ENCODE measurements at regions not wholly inside any gene's neighbourhood (a gene's known extent, or its start where the extent isn't known, plus 50 kb on each side); places are given as distances from the start of the nearest gene placed in this dataset.
"Not testable (repeated sequence)": the region's sequence is repeated elsewhere in the genome, so short reads cannot be mapped to it uniquely, and the experiment has no call there.

DNA sequence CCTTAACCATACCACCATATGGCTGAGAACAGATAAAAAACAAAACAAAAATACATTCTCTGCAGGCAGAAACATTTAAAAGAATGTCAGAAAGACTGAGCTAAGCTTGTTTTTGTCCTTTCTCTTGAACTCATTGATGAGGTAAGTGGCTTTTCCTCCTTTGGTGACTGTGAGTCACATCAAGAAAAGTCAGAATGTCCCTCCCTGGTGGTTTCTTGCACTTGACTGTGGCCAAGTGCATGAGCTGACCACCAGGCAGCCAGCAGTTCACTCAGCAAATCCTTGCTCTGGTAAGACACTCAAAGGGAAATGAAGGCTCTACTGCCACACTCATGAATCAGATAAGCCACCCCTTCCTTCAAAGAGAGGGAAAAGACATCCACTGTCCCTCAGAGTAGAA, 970.9 kb downstream of the TAF11L14 start:
- H3K9me3 Mint-ChIP-seq = no peaks in the 10 kb centered on the region
- H3K27me3 Mint-ChIP-seq = no peaks in the 10 kb centered on the region
- TF ChIP-seq, protein P1, sequence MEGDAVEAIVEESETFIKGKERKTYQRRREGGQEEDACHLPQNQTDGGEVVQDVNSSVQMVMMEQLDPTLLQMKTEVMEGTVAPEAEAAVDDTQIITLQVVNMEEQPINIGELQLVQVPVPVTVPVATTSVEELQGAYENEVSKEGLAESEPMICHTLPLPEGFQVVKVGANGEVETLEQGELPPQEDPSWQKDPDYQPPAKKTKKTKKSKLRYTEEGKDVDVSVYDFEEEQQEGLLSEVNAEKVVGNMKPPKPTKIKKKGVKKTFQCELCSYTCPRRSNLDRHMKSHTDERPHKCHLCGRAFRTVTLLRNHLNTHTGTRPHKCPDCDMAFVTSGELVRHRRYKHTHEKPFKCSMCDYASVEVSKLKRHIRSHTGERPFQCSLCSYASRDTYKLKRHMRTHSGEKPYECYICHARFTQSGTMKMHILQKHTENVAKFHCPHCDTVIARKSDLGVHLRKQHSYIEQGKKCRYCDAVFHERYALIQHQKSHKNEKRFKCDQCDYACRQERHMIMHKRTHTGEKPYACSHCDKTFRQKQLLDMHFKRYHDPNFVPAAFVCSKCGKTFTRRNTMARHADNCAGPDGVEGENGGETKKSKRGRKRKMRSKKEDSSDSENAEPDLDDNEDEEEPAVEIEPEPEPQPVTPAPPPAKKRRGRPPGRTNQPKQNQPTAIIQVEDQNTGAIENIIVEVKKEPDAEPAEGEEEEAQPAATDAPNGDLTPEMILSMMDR (conservative IDR thresholded peaks at IDR 0.05) = no peak
- H3K36me3 Mint-ChIP-seq = no peaks in the 10 kb centered on the region
- no peak overlapping the region for H3K27ac Mint-ChIP-seq
- no peaks in the 10 kb centered on the region for H3K4me1 Mint-ChIP-seq (ENCODE audit: unreplicated experiment)
- DNase-seq (ENCODE audit: extremely low spot score, unreplicated experiment) = no peak
- no peak overlapping the region for H3K4me3 Mint-ChIP-seq

DNA sequence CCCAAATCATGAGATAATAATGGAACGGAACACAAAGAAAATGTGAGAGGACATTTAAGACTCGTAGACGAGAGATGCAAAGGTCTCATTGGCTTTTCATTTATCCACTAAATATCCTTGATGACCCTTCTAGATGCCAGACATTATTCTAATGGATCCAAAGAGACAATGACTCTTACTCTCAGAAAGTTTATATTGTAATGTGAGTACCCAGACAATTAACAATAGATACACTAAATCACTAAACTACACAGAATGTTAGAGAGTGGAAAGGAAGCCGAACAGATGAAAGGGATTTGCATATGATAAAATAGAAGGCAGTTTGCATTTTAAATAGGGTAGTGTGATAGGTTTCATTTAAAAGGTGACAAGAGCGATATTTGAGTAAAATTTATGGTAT, 973.3 kb downstream of the TAF11L14 start:
- no peaks in the 10 kb centered on the region for H3K4me1 Mint-ChIP-seq (ENCODE audit: unreplicated experiment)
- TF ChIP-seq, protein P1 (conservative IDR thresholded peaks at IDR 0.05) = no peak
- no peak overlapping the region for H3K4me3 Mint-ChIP-seq
- no peak overlapping the region for H3K27ac Mint-ChIP-seq
- H3K9me3 Mint-ChIP-seq = no peaks in the 10 kb centered on the region
- H3K27me3 Mint-ChIP-seq = no peaks in the 10 kb centered on the region
- DNase-seq (ENCODE audit: extremely low spot score, unreplicated experiment) = no peak
- H3K36me3 Mint-ChIP-seq = no peaks in the 10 kb centered on the region

DNA sequence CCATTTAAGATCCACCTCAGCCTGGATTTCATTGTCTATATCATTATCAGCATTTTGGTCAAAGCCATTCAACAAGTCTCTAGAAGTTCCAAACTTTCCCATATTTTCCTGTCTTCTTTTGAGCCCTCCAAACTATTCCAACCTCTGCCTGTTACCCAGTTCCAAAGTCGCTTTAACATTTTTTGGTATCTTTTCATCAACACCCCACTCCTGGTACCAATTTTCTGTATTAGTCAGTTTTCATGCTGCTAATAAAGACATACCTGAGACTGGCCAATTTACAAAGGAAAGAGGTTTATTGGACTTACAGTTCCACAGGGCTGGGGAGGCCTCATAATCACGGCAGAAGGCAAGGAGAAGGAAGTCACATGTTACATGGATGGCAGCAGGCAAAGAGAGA, 982.9 kb downstream of the TAF11L14 start:
- not testable (repeated sequence) for H3K4me1 Mint-ChIP-seq (ENCODE audit: unreplicated experiment); H3K27me3 Mint-ChIP-seq; H3K4me3 Mint-ChIP-seq; DNase-seq (ENCODE audit: extremely low spot score, unreplicated experiment); H3K36me3 Mint-ChIP-seq; H3K27ac Mint-ChIP-seq; H3K9me3 Mint-ChIP-seq

DNA sequence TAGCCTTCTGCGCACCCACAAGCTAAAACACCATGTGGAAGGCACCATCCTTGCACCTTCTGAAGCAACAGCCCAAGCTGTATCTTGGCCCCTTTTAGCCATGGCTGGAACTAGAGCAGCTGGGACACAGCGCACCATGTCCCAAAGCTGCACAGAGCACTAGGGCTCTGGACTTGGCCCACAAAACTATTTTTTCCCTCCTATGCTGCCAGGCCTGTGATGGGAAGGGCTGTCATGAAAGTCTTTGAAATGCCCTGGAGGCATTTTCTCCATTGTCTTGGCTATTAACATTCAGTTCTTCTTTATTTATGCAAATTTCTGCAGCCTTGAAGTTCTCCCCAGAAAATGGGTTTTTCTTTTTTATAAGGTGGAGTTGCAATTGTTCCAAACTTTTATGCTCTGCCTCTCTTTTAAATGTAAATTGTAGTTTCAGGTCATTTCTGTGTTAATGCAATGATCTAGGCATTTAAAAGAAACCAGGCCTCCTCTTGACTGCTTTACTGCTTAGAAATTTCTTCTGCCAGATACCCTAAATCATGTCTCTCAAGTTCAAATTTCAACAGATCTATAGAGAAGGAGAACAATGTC, 996.3 kb downstream of the TAF11L14 start:
- TF ChIP-seq, protein P1 (conservative IDR thresholded peaks at IDR 0.05) = no peak
- Mint-ChIP-seq H3K4me1 (ENCODE audit: unreplicated experiment) (no peaks in the 10 kb centered on the region), H3K4me3 (no peak overlapping the region), H3K27ac (no peak overlapping the region), H3K9me3 (no peaks in the 10 kb centered on the region), H3K27me3 (no peaks in the 10 kb centered on the region), H3K36me3 (no peaks in the 10 kb centered on the region)
- DNase-seq (ENCODE audit: extremely low spot score, unreplicated experiment) = no peak

DNA sequence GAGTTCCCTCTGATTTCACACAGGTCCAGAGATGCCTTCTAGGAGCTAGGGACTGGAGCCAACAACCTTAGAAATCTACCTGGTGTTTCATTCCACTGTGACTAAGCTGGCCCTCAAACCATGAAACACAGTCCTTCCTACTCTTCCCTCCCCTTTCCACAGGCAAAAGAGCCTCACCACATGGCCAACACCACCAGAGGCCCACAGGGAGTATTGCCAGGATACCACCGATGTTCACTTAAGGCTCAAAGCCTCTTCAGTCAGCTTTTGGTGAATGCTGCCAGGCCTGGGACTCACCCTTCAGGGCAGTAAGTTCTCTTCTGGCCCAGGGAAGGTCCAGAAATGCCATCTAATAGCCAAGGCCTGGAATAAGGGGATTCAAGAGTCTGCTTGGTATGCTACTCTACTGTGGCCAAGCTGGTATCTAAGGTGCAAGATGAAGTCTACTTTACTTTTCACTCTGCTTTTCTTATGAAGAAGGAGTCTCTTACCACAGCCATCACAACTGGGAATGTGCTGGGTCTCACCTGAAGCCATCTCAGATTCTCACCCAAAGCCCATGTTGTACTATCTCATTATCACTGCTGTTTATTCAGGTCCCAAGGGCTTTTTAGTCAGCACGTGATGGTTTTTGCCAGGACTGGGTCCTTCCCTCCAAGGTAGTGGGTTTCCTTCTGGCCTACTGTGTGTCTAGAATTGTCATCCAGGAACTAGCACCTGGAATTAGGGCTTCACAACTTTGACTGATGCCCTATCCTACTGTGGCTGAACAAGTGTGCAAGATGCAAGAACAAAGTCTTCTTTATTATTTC, 1018.4 kb downstream of the TAF11L14 start:
- no peak for DNase-seq (ENCODE audit: extremely low spot score, unreplicated experiment)
- no peak overlapping the region for H3K27ac Mint-ChIP-seq
- H3K36me3 Mint-ChIP-seq = no peaks in the 10 kb centered on the region
- TF ChIP-seq, protein P1 (conservative IDR thresholded peaks at IDR 0.05) = no peak
- no peaks in the 10 kb centered on the region for H3K4me1 Mint-ChIP-seq (ENCODE audit: unreplicated experiment)
- no peaks in the 10 kb centered on the region for H3K27me3 Mint-ChIP-seq
- H3K9me3 Mint-ChIP-seq = peaks cover 8% of the 10 kb centered on the region
- no peak overlapping the region for H3K4me3 Mint-ChIP-seq

DNA sequence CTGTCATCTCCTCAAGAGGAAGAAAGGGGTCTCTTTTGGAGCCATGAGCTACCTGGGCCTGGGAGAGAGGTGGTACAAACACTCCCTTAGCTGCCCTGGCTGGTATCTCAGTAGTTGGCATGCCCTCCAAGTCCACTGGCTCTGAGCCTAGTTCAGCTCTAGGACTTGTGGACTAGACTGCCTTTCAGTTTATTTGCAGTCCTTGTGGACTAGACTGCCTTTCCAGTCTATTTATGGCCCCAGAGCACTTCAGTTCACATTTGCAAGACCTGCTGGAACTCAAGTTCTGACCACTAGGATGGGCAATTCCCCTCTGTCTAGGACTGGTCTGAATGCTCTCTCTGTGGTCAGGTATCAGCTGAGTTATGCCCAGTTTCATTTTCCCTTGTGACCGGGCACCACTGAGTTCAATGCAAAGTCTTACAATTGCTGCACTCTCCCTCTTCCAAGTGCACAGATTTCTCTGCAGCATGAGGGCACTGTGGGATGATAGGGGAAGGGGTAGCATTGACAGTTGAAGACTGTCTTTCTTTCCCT, 1019.0 kb downstream of the TAF11L14 start:
- no peak for DNase-seq (ENCODE audit: extremely low spot score, unreplicated experiment)
- no peaks in the 10 kb centered on the region for H3K36me3 Mint-ChIP-seq
- no peaks in the 10 kb centered on the region for H3K4me1 Mint-ChIP-seq (ENCODE audit: unreplicated experiment)
- peaks cover 7% of the 10 kb centered on the region for H3K9me3 Mint-ChIP-seq
- TF ChIP-seq, protein P1 (conservative IDR thresholded peaks at IDR 0.05) = no peak
- H3K4me3 Mint-ChIP-seq = no peak overlapping the region
- no peaks in the 10 kb centered on the region for H3K27me3 Mint-ChIP-seq
- no peak overlapping the region for H3K27ac Mint-ChIP-seq
